ENCODE measurements at regions not wholly inside any gene's neighbourhood (a gene's known extent, or its start where the extent isn't known, plus 50 kb on each side); places are given as distances from the start of the nearest gene placed in this dataset.

DNA sequence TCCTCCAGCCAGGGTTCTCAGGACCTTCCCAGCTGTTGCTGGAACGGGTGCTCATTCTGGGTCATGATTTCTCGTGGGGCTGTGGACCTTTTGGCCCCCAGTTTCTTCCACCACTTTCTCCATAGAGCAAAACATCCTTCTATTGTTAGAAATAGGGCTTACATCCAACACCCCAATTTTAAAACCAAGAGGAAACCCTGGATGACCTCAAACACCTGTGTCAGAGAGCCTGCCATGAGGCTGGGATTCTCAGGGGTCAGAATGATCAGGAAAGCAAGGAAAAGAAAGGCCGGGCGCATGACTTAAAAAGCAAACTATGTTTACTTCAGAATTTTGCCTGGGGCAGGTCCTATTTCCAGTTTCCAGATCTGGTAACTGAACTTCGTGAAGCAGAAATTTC is 307.9 kb upstream of the MEIS1 start:
- no peak for DNase-seq

DNA sequence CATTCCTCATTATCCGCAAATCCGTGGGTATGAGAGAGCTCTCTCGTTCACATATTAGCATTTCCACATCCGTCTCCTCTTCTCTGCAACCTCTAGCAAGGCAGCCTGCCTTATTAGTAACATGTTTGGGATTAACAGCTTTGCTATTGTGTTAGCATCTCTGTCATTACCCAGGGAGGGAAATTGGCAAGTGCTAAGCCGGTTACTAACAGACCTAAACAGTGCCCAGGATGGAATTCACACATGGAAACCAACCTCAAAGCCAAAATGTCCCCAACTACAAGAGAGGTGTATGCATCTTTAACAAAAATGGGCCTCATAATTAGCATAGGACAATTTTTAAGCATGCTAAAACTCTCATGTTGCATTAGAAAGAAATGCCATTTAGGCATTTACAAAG is 309.0 kb upstream of the MEIS1 start:
- Histone ChIP-seq H3K9me3 (no peaks in the 10 kb centered on the region), H3K27ac (no peak overlapping the region), H3K4me1 (no peaks in the 10 kb centered on the region), H3K36me3 (no peaks in the 10 kb centered on the region), H3K4me3 (no peak overlapping the region), H3K27me3 (no peaks in the 10 kb centered on the region)
- DNase-seq: no peak
- intact Hi-C loops (cut with DNase I; ENCODE audit: low total_unique reads): no loop called here
- no peak for TF ChIP-seq POLR2A (IDR thresholded peaks at IDR 0.05)
- TF ChIP-seq, protein P1, sequence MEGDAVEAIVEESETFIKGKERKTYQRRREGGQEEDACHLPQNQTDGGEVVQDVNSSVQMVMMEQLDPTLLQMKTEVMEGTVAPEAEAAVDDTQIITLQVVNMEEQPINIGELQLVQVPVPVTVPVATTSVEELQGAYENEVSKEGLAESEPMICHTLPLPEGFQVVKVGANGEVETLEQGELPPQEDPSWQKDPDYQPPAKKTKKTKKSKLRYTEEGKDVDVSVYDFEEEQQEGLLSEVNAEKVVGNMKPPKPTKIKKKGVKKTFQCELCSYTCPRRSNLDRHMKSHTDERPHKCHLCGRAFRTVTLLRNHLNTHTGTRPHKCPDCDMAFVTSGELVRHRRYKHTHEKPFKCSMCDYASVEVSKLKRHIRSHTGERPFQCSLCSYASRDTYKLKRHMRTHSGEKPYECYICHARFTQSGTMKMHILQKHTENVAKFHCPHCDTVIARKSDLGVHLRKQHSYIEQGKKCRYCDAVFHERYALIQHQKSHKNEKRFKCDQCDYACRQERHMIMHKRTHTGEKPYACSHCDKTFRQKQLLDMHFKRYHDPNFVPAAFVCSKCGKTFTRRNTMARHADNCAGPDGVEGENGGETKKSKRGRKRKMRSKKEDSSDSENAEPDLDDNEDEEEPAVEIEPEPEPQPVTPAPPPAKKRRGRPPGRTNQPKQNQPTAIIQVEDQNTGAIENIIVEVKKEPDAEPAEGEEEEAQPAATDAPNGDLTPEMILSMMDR (IDR thresholded peaks at IDR 0.05): no peak

More for the DNA sequence above, 307.9 kb upstream of the MEIS1 start:
- Histone ChIP-seq H3K4me1 (no peaks in the 10 kb centered on the region), H3K4me3 (no peak overlapping the region), H3K36me3 (no peaks in the 10 kb centered on the region), H3K27me3 (no peaks in the 10 kb centered on the region), H3K9me3 (no peaks in the 10 kb centered on the region), H3K27ac (peak overlapping the region in 1 of 2 donors; percentile 11)
- TF ChIP-seq, protein P1 (IDR thresholded peaks at IDR 0.05): no peak
- TF ChIP-seq POLR2A (IDR thresholded peaks at IDR 0.05): no peak
- intact Hi-C loops (cut with DNase I; ENCODE audit: low total_unique reads): no loop called here

DNA sequence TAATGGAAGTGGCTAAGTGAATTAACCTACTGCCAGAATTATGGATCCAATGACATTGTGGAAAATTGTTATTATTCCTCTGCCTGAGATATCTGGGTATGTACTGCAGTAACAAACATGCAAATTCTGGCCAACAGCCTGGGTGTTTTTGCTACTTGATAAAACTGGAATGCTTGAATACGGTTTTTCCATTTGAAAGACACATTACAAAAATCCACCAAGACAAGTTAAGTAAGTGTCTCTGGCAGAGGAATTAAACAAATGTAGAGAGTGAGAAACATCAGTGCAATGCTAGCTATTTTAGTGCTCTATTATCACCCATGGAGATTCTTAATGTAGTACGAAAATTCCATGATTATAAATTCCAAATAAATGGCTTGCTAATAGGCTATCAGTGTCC is 312.4 kb upstream of the MEIS1 start:
- Histone ChIP-seq H3K27ac (no peak overlapping the region), H3K4me3 (no peak overlapping the region), H3K4me1 (no peaks in the 10 kb centered on the region), H3K9me3 (no peaks in the 10 kb centered on the region), H3K36me3 (no peaks in the 10 kb centered on the region), H3K27me3 (no peaks in the 10 kb centered on the region)
- TF ChIP-seq POLR2A (IDR thresholded peaks at IDR 0.05): no peak
- TF ChIP-seq, protein P1 (IDR thresholded peaks at IDR 0.05): no peak
- intact Hi-C loops (cut with DNase I; ENCODE audit: low total_unique reads): no loop called here
- no peak for DNase-seq

DNA sequence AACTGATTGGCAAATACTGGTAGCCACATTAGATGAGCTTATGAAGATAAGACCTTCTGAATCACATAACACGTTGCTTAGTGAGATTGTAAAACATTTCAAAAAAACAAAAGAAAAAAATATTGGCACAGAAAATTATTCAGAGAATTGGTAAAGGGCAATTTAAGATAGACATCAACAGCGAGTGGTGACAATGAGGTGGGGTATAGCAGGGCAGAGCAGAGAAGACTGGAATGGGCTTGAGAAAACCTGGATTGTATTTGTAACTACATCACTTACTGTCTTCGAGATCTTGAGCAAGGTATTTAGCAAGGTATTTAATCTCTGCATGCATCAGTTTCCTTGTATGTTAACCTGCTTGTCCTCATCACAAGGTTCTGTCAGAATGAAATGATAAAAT is 313.0 kb upstream of the MEIS1 start:
- intact Hi-C loops (cut with DNase I; ENCODE audit: low total_unique reads): no loop called here
- H3K4me1 ChIP-seq: no peaks in the 10 kb centered on the region
- H3K36me3 ChIP-seq: no peaks in the 10 kb centered on the region
- H3K27me3 ChIP-seq: no peaks in the 10 kb centered on the region
- no peak for TF ChIP-seq POLR2A (IDR thresholded peaks at IDR 0.05)
- TF ChIP-seq, protein P1 (IDR thresholded peaks at IDR 0.05): no peak
- no peak for DNase-seq
- no peak overlapping the region for H3K4me3 ChIP-seq
- H3K9me3 ChIP-seq: no peaks in the 10 kb centered on the region
- no peak overlapping the region for H3K27ac ChIP-seq

DNA sequence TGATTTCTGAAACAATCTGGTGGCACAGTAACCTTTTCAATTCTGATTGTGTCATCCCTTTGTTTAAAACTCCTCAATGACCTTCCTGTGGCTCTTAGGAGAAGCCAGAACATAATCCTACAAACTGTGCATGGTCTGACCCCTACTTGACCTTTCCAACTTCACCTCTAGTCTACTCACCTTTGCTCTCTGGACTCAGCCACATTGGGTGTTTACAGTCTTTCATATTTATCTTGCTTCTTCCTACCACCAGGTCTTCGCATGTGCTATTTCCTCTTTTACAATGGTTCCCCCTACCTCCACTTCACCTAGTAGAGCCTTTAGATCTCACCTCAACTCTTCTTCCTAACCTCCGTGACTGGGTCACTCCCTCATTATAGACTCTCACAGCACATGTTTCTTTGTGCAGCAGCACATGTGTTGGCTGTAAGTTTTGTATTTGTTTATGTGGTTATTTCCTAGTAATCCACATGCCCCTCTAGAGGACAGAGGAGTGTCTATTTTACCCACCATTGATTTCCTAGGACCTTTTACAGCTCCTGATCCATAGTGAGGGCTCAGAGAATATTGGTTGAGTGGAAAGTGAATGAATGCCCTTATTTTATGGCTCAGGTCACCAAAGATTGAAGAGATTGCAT is 320.8 kb upstream of the MEIS1 start:
- no peak for DNase-seq
- intact Hi-C loops (cut with DNase I; ENCODE audit: low total_unique reads): no loop called here
- H3K27ac ChIP-seq: no peak overlapping the region
- H3K9me3 ChIP-seq: no peaks in the 10 kb centered on the region
- H3K27me3 ChIP-seq: no peaks in the 10 kb centered on the region
- no peak for TF ChIP-seq POLR2A (IDR thresholded peaks at IDR 0.05)
- TF ChIP-seq, protein P1 (IDR thresholded peaks at IDR 0.05): no peak
- no peaks in the 10 kb centered on the region for H3K4me1 ChIP-seq
- no peaks in the 10 kb centered on the region for H3K36me3 ChIP-seq
- H3K4me3 ChIP-seq: no peak overlapping the region
